ENCODE measurements at regions not wholly inside any gene's neighbourhood (a gene's known extent, or its start where the extent isn't known, plus 50 kb on each side); places are given as distances from the start of the nearest gene placed in this dataset.
"Not testable (repeated sequence)": the region's sequence is repeated elsewhere in the genome, so short reads cannot be mapped to it uniquely, and the experiment has no call there.

- BruUV-seq (replicated peaks); H3K4me3 ChIP-seq (ENCODE audit: low read length); H3K27me3 ChIP-seq (ENCODE audit: low read length); H3K79me2 ChIP-seq (ENCODE audit: low read length); H3K9me2 ChIP-seq (replicated peaks; ENCODE audit: low read length); H3K4me2 ChIP-seq (ENCODE audit: low read length); H3K9me3 ChIP-seq (ENCODE audit: low read length); H3K9ac ChIP-seq (ENCODE audit: low read length); ATAC-seq; H3F3A ChIP-seq (ENCODE audit: low read length, unreplicated experiment); H4K20me1 ChIP-seq (ENCODE audit: low read length); H3K36me3 ChIP-seq (ENCODE audit: low read depth, low read length); H3K27ac ChIP-seq (ENCODE audit: low read length); H3K4me1 ChIP-seq (ENCODE audit: insufficient read depth, low read length); DNase-seq; POLR2A ChIA-PET (ENCODE audit: unreplicated experiment); H2AFZ ChIP-seq (ENCODE audit: low read length); CTCF ChIA-PET; intact Hi-C loops (cut with micrococcal nuclease): not testable (repeated sequence)
These were observed 54.5 kb upstream of the UNC13C start for GRCh38 chr15:53923741-53924140.

GRCh38 chr15:53918180-53919079, 59.8 kb upstream of the UNC13C start:
- Histone ChIP-seq H3K9me2 (replicated peaks; ENCODE audit: low read length) (no peaks in the 10 kb centered on the region), H3K4me1 (ENCODE audit: insufficient read depth, low read length) (no peaks in the 10 kb centered on the region), H3F3A (ENCODE audit: low read length, unreplicated experiment) (no peaks in the 10 kb centered on the region), H3K4me3 (ENCODE audit: low read length) (no peak overlapping the region), H3K27me3 (ENCODE audit: low read length) (no peaks in the 10 kb centered on the region), H3K27ac (ENCODE audit: low read length) (no peak overlapping the region), H4K20me1 (ENCODE audit: low read length) (no peaks in the 10 kb centered on the region), H3K4me2 (ENCODE audit: low read length) (no peak overlapping the region), H3K79me2 (ENCODE audit: low read length) (no peaks in the 10 kb centered on the region), H3K9ac (ENCODE audit: low read length) (no peak overlapping the region), H3K36me3 (ENCODE audit: low read depth, low read length) (no peaks in the 10 kb centered on the region), H2AFZ (ENCODE audit: low read length) (no peak overlapping the region), H3K9me3 (ENCODE audit: low read length) (no peaks in the 10 kb centered on the region)
- intact Hi-C loops (cut with micrococcal nuclease): no loop called here
- ATAC-seq (no peak), DNase-seq (no peak)
- no TSS peak for BruUV-seq (replicated peaks)
- CTCF ChIA-PET: no interaction called here
- TF ChIP-seq EZH2 (IDR thresholded peaks at IDR 0.05; ENCODE audit: low read length, unreplicated experiment) (no peak), EZH2phosphoT487 (IDR thresholded peaks at IDR 0.05; ENCODE audit: borderline replicate concordance, low read length) (no peak), CTCF (conservative IDR thresholded peaks at IDR 0.05; ENCODE audit: low read depth, low read length) (no peak)
- POLR2A ChIA-PET (ENCODE audit: unreplicated experiment): no interaction called here

- intact Hi-C loops (cut with micrococcal nuclease): no loop called here
- H4K20me1 ChIP-seq (ENCODE audit: low read length): no peaks in the 10 kb centered on the region
- no peaks in the 10 kb centered on the region for H3K27me3 ChIP-seq (ENCODE audit: low read length)
- POLR2A ChIA-PET (ENCODE audit: unreplicated experiment): no interaction called here
- no peaks in the 10 kb centered on the region for H3K4me1 ChIP-seq (ENCODE audit: insufficient read depth, low read length)
- DNase-seq (no peak), ATAC-seq (no peak)
- no peak overlapping the region for H3K4me2 ChIP-seq (ENCODE audit: low read length)
- no peaks in the 10 kb centered on the region for H3K79me2 ChIP-seq (ENCODE audit: low read length)
- H3K27ac ChIP-seq (ENCODE audit: low read length): no peak overlapping the region
- H3K4me3 ChIP-seq (ENCODE audit: low read length): no peak overlapping the region
- no peak overlapping the region for H3K9ac ChIP-seq (ENCODE audit: low read length)
- no peak overlapping the region for H2AFZ ChIP-seq (ENCODE audit: low read length)
- no peaks in the 10 kb centered on the region for H3K9me3 ChIP-seq (ENCODE audit: low read length)
- CTCF ChIA-PET: no interaction called here
- no TSS peak for BruUV-seq (replicated peaks)
- H3K9me2 ChIP-seq (replicated peaks; ENCODE audit: low read length): no peaks in the 10 kb centered on the region
- H3F3A ChIP-seq (ENCODE audit: low read length, unreplicated experiment): no peaks in the 10 kb centered on the region
- H3K36me3 ChIP-seq (ENCODE audit: low read depth, low read length): no peaks in the 10 kb centered on the region
- no peak for TF ChIP-seq CTCF (conservative IDR thresholded peaks at IDR 0.05; ENCODE audit: low read depth, low read length)
- TF ChIP-seq EZH2phosphoT487 (IDR thresholded peaks at IDR 0.05; ENCODE audit: borderline replicate concordance, low read length): no peak
These were observed 61.1 kb upstream of the UNC13C start for GRCh38 chr15:53917109-53917508.
